NCI-H128 (cell line): ENCODE measurements at regions not wholly inside any gene's neighbourhood (a gene's known extent, or its start where the extent isn't known, plus 50 kb on each side); places are given as distances from the start of the nearest gene placed in this dataset.
"Not testable (repeated sequence)": the region's sequence is repeated elsewhere in the genome, so short reads cannot be mapped to it uniquely, and the experiment has no call there.

Experiments
- DNase-seq: peaks from one replicate; lab custom pipeline; 2025; ENCODE audit not compliant: unreplicated experiment; lab: John Stamatoyannopoulos, UW

DNA sequence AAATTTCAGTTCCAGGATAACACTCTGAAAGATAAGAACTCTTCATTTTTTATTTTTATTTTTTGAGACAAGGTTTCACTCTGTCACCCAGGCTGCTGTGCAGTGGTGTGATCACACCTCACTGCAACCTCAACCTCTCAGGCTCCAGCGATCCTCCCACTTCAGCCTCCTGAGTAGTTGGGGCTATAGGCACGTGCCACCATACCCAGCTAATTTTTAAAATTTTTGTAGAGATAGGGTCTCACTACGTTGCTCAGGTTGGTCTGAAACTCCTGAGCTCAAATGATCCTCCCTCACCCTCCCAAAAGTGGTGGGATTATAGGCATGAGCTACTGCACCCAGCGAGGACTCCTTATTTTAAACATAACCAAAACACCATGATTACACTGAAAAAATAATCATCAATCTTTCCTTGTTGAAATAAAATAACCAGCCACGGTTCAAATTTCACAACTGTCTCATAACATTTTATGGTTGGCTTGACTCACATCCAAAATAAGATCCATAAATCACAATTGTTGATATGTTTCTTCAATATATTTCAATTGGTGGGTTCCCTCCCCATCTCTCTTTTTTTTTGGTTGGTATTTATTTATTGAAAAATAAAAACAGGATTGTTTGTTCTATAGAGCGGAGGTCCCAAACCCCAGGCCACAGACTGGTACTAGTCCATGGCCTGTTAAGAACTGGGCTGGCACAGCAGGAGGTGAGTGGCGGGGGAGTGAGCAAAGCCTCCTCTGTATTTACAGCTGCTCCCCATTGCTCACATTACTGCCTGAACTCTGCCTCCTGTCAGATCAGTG lies 60.1 kb upstream of the FAM171A1 start:
- no peak for DNase-seq

DNA sequence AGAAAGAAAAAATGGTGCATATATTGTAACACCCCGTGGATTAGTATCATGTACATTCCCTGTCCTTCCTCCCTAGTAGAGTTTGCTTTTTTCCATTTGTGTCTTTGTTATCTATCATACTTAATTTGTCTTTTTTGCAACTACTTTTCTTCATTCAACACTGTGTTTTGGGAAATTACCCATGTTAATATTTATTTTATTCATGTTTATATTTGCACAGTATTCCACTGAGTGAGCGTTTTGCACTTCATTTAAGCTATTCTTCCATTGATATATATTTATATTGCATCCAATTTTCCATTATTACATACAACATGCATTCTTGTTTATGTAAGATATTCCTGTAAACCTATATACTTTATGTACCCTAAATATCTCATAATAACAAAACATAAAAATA lies 57.6 kb upstream of the FAM171A1 start:
- DNase-seq, result no peak

DNA sequence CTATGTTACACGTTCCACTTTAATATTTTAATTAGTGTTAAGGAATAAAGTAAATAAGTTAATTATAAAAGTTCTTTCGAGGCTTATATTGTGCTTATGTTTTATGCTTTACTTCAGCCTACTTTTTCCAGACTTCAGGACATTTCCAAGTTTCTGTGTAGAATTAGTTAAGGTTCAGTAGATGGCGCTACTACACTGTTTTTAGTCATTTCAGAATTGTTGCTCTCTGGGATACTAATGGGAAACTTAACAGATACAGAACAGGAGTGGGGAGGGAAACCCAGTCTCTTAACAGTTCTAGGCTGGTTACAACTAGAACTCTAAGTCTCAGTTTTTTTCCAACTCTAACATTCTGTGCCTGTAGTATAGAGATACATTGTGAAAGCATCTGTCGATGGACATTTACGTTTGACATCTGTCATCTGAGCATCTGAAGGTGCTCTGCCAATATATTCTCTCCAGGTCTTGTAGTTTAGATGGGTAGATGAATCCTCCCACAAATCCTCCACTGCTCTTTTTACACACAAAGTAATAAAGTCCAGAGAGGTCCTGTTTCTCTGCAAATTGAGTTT lies 56.8 kb upstream of the FAM171A1 start:
- no peak for DNase-seq

DNA sequence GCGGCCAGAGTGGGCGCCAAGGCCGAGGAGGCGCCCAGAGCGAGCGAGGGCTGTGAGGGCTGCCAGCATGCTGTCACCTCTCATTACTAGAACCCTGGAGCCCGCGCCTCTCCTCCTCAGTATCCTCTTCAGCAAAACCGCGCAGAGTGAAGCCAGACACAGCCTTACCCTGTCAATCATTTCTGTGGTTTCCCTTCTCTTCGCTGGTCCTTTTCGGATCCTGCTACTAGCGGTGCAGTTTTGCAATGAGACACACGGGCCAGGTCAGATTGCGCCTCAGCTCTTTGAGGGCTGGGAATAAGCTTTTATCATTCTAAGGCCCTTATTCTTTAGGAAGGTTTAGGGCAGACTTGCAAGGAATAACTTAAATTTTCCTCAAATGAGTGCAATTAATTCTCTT lies 55.5 kb upstream of the FAM171A1 start:
- no peak for DNase-seq

DNA sequence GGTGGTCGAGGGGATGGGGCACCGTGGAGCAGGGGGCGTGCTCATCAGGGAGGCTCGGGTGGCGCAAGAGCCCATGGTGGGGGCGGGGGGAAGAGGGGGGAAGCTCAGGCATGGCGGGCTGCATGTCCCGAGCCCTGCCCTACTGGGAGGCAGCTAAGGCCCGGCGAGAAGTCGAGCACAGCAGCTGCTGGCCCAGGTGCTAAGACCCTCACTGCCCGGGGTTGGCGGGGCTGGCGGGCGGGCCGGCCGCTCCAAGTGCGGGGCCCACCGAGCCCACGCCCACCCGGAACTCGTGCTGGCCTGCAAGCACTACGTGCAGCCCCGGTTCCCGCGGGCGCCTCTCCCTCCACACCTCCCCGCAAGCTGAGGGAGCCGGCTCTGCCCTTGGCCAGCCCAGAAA lies 55.0 kb upstream of the FAM171A1 start:
- DNase-seq, result no peak

GRCh38 chr10:15421875-15422274 lies 50.8 kb upstream of the FAM171A1 start:
- DNase-seq, result not testable (repeated sequence)
